Stomach (tissue), 4 donors: ENCODE measurements at regions not wholly inside any gene's neighbourhood (a gene's known extent, or its start where the extent isn't known, plus 50 kb on each side); places are given as distances from the start of the nearest gene placed in this dataset.

Source experiments
- CTCF ChIP-seq, 7 experiments: fragments of 450-650 bp in 4 of 7; fragments of 200-600 bp in 3 of 7; sonication (generic) in 3 of 7; IDR thresholded peaks; one replicate each; pipeline ENCODE4 v1.5.1; 2016 to 2019; ENCODE audit warnings: antibody characterized with exemption in 7 of 7, control low read depth in 2 of 7, mild to moderate bottlenecking in 1 of 7
- POLR2A ChIP-seq, 4 donors: fragments of 450-650 bp; IDR thresholded peaks; one replicate each; pipeline ENCODE4 v1.6.1; 2016; ENCODE audit warnings: antibody characterized with exemption in 4 of 4, control low read depth in 2 of 4, mild to moderate bottlenecking in 1 of 4, moderate library complexity in 1 of 4
- POLR2AphosphoS5 ChIP-seq, 3 donors: sonication (generic); formaldehyde crosslinking; IDR thresholded peaks; one replicate each; pipeline ENCODE4 v1.6.1; 2016; ENCODE audit warnings: antibody characterized with exemption in 3 of 3

- TF ChIP-seq POLR2AphosphoS5 (IDR thresholded peaks at IDR 0.05) (no peak), CTCF (IDR thresholded peaks at IDR 0.05) (no peak), POLR2A (IDR thresholded peaks at IDR 0.05) (no peak)
Observed at GRCh38 chr14:43336351-43336750, 1170.7 kb downstream of the FSCB start.
